ENCODE measurements at regions not wholly inside any gene's neighbourhood (a gene's known extent, or its start where the extent isn't known, plus 50 kb on each side); places are given as distances from the start of the nearest gene placed in this dataset.
A peak's percentile ranks its signal among the peaks of the same experiment; 100 is the strongest.
"Not testable (repeated sequence)": the region's sequence is repeated elsewhere in the genome, so short reads cannot be mapped to it uniquely, and the experiment has no call there.

GRCh38 chr14:53286301-53286700, 133.2 kb upstream of the DDHD1 start:
- no peak for DNase-seq (ENCODE audit: low read depth)

DNA sequence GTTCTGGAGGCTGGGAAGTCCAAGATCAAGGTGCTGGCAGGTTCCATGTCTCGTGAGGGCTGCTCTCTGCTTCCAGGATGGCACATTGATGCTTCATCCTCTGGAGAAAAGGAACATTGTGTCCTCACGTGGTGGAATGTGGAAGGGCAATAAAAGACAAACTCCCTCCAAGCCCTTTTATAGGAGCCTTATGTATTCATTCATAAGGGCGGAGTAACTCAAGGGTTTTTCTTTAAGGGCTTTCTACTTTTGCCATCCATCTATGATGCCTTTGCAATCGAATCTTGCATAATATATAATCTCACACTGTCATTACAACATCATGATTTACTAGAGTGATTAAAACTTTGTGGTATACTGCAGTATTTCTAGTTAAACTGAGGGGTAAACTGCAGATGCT, 132.7 kb upstream of the DDHD1 start:
- DNase-seq (ENCODE audit: low read depth) = no peak

DNA sequence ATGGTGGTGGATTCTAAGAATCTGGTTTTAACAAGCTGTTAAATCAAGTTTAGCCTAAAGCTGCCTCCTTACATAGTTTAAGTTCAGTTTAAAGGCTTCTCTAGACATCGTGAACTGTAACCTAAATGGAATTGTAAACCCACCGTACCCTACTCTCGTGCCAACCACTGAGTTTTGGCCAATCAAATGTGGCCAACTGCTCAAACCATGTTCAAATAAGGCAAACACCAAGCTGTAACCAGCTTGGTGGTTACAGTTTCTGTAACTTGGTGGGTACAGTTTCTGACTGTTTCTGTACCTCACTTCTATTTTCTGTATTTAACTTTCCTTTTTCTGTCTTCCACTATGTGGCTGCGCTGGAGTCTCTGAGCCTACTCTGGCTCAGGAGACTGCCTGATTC, 131.9 kb upstream of the DDHD1 start:
- DNase-seq (ENCODE audit: low read depth) = no peak

GRCh38 chr14:53278602-53279506, 125.7 kb upstream of the DDHD1 start:
- DNase-seq (ENCODE audit: low read depth) = no peak

GRCh38 chr14:53273671-53274072, 120.5 kb upstream of the DDHD1 start:
- no peak for DNase-seq (ENCODE audit: low read depth)

GRCh38 chr14:53265025-53265424, 111.9 kb upstream of the DDHD1 start:
- DNase-seq (ENCODE audit: low read depth) = no peak

DNA sequence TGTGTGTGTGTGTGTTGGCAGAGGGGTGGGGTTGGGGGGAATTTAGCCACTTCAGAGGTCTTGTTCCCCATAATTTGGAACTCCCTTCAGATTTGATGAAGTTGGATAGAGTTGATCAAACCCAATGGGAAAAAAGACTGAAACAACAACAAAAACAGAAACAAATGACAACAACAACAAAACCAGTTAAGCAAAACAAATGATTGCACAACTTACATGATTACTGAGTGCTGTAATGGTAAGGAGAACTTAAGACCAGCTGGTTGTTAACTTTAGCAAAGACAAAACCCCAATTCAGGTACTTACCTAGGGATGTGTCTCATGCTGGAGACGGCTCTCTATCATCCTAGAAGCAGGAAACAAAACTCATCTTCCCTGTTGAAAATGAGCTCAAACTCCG, 107.8 kb upstream of the DDHD1 start:
- no peak for DNase-seq (ENCODE audit: low read depth)

DNA sequence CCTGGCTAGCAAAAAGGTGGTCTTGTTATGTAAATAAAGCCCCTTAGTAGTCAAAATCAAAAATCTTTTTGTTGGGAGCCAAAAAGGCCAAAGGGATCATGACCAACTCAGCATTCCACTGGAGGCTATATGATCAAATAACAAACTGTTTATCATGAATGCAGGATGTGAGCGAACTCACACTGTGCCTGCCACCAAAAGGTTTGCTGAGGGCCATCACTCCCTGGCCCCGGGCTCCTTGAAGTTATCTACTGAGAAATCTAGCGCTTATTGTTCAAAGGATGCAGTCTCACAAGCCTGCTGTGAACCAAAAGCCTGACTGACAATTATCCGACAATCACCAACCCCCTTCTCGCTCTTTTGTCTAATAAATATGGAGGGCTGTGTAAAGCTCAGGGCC, 107.2 kb upstream of the DDHD1 start:
- DNase-seq (ENCODE audit: low read depth) = no peak

DNA sequence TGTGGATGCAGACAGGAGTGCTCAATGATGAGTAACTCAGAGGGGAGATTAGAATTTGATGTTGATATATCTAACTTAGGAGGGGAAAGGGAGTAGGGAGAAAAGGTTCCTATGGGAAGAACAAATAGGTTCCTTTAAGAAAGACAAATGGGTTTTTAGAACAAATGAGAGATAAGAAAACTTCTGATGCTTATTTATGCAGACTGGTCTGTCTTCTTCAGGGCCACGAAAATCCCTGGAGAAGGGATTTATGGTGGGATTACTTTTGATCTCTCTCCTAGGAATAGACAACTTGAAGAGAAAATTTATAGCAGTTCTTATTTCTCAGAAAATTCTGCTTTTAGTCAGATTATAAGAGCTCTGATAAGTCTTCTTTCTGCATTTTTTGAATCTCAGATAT, 99.0 kb upstream of the DDHD1 start:
- no peak for DNase-seq (ENCODE audit: low read depth)

- DNase-seq (ENCODE audit: low read depth) = no peak
These were observed 95.9 kb upstream of the DDHD1 start for GRCh38 chr14:53249059-53249458.

- no peak for DNase-seq (ENCODE audit: low read depth)
These were observed 94.7 kb upstream of the DDHD1 start for GRCh38 chr14:53247596-53248370.

DNA sequence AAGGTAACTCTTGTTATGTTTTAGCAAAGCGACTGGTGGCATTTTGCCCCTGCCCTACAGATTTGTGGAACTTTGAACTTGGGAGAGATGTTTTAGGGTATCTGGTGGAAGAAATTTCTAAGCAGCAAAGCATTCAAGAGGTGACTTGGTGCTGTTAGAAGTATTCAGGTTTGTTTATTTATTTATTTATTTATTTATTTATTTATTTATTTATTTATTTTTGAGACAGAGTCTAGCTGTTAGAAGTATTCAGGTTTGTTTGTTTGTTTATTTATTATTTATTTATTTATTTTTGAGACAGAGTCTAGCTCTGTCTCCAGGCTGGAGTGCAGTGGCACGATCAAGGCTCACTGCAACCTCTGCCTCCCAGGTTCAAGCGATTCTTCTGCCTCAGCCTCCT, 89.8 kb upstream of the DDHD1 start:
- not testable (repeated sequence) for DNase-seq (ENCODE audit: low read depth)

DNA sequence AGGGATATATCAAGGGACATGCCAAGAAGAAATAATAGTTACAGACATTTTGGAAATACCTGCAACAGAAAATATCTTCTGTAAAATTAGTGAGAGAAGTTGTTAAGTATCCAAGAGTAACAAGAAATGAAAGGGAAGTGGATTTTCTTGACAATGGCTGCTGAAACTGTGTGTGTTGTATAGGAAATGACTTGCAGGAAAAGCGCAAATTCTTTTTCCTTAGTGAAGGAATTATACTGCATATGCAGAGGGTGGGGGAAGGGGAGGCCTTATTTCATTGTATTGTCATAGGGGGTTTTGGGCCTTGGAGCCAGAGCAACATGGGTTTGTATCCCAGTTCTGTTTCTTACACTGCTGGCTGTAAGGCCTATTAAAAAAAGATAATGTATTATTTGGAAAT, 84.4 kb upstream of the DDHD1 start:
- no peak for DNase-seq (ENCODE audit: low read depth)

GRCh38 chr14:53236708-53237107, 83.6 kb upstream of the DDHD1 start:
- no peak for DNase-seq (ENCODE audit: low read depth)

- no peak for DNase-seq (ENCODE audit: low read depth)
These were observed 78.0 kb upstream of the DDHD1 start for GRCh38 chr14:53231171-53231570.

DNA sequence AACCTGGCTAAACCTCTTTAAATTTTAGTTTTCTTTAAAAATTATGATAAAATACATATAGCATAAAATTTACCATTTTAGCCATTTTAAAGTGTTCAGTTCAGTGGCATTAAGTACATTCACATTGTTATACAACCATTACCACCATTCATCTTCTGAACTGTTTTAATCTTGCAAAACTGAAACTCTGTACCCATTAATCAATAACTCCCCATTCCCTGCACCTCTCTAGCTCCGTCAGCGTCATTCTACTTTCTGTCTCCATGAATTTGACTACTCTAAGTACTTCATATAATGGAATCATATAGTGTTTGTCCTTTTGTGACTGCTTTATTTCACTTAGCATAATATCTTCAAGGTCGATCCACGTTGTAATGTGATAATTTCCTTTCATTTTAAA, 75.8 kb upstream of the DDHD1 start:
- no peak for DNase-seq (ENCODE audit: low read depth)

GRCh38 chr14:53227154-53227718, 74.1 kb upstream of the DDHD1 start:
- DNase-seq (ENCODE audit: low read depth) = no peak

- no peak for DNase-seq (ENCODE audit: low read depth)
These were observed 73.4 kb upstream of the DDHD1 start for GRCh38 chr14:53226553-53226952.

DNA sequence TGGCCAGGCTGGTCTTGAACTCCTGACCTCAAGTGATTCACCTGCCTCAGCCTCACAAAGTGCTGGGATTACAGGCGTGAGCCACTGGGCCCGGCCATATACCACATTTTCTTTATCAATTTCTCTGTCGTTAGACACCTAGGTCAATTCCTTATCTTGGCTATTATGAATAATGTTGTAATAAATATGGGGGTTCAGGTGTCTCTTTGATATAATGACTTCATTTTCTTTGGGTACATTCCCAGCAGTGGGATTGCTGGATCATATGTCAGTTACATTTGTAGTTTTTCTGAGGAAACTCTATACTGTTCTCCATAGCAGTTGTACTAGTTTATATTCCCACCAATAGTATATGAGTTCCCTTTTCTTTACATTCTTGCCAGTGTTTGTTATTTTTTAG, 67.8 kb upstream of the DDHD1 start:
- no peak for DNase-seq (ENCODE audit: low read depth)

GRCh38 chr14:53218161-53218560, 65.0 kb upstream of the DDHD1 start:
- no peak for DNase-seq (ENCODE audit: low read depth)

DNA sequence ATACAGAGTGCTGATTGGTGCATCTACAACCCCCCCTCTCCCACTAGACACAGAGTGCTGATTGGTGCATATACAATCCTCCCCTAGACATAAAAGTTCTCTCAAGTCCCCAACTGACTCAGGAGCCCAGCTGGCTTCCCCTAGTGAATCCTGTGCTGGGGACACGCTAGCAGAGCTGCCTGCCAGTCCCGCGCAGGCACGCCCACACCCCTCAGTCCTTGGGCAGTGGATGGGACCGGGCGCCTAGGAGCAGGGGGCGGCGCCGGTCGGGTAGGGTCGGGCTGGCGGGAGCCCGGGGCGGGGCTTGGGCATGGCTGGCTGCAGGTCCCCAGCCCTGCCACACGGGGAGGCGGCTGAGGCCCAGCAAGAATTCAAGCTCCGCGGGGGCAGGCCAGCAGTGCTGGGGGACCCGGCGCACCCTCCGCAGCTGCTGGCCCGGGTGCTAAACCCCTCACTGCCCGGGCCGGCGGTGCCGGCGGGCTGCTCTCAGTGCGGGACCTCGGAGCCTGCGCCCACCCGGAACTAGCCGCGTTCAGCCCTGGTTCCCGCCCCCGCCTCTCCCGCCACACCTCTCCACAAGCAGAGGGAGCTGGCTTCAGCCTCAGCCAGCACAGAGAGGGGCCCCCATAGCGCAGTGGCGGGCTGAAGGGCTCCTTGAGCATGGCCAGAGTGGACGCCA, 64.3 kb upstream of the DDHD1 start:
- peak; percentile 24 for DNase-seq (ENCODE audit: low read depth)

DNA sequence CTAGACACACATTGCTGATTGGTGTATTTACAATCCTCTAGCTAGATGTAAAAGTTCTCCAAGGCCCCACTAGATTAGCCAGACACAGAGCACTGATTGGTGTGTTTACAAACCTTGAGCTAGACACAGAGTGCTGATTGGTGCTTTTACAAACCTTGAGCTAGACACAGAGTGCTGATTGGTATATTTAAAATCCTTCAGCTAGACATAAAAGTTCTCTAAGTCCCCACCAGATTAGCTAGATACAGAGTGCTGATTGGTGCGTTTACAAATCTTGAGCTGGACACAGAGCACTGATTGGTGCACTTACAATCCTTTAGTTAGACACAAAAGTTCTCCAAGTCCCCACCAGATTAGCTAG, 63.8 kb upstream of the DDHD1 start:
- not testable (repeated sequence) for DNase-seq (ENCODE audit: low read depth)

DNA sequence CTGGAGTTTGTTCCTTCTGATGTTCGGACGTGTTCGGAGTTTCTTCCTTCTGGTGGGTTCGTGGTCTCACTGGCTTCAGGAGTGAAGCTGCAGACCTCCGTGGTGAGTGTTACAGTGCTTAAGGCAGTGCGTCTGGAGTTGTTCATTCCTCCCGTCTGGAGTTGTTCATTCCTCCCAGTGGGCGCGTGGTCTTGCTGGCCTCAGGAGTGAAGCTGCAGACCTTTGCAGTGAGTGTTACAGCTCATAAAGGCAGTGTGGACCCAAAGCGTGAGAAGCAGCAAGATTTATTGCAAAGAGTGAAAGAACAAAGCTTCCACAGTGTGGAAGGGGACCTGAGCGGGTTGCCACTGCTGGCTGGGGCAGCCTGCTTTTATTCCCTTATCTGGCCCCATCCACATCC, 63.4 kb upstream of the DDHD1 start:
- not testable (repeated sequence) for DNase-seq (ENCODE audit: low read depth)
